Activated CD8-positive, alpha-beta memory T cell treated with anti-CD3 and anti-CD28 coated beads, Interleukin-2, amount 10 ng/mL, durations not matched to agents 7 days and 5 days (primary cell): ENCODE measurements at regions not wholly inside any gene's neighbourhood (a gene's known extent, or its start where the extent isn't known, plus 50 kb on each side); places are given as distances from the start of the nearest gene placed in this dataset.
"Not testable (repeated sequence)": the region's sequence is repeated elsewhere in the genome, so short reads cannot be mapped to it uniquely, and the experiment has no call there.

Experiments used
- ATAC-seq: fragments of 150-1000 bp; cut with Tn5 transposase; one replicate; pipeline ENCODE4 v1.10.0; 2021; ENCODE audit warnings: moderate library complexity
- CTCF ChIA-PET: fragments of 350-600 bp; sonication (Branson Sonifier 250); formaldehyde crosslinking; loops from one replicate; lab custom pipeline; 2021; ENCODE audit warnings: antibody characterized with exemption; lab: Charles Lee
- DNase-seq: peaks from one replicate; pipeline ENCODE4 v3.0.0-alpha.2; 2020
- H3K27ac Mint-ChIP-seq: one replicate; pipeline ENCODE4 v1.8.0; 2021; ENCODE audit warnings: mild to moderate bottlenecking, mixed read lengths
- H3K27me3 Mint-ChIP-seq: one replicate; pipeline ENCODE4 v1.8.0; 2021; ENCODE audit warnings: mixed read lengths
- H3K36me3 Mint-ChIP-seq: one replicate; pipeline ENCODE4 v1.8.0; 2021; ENCODE audit warnings: mild to moderate bottlenecking, mixed read lengths
- H3K4me1 Mint-ChIP-seq: one replicate; pipeline ENCODE4 v1.8.0; 2021; ENCODE audit warnings: mixed read lengths
- H3K4me3 Mint-ChIP-seq: one replicate; pipeline ENCODE4 v1.8.0; 2021; ENCODE audit warnings: mild to moderate bottlenecking, moderate library complexity, mixed read lengths
- H3K9me3 Mint-ChIP-seq: one replicate; pipeline ENCODE4 v1.8.0; 2022; ENCODE audit warnings: low read depth, mixed read lengths

GRCh38 chr11:109668973-109669634 lies 247.1 kb downstream of the C11orf87 start:
- no peak for ATAC-seq
- Mint-ChIP-seq H3K4me1 (no peaks in the 10 kb centered on the region), H3K27ac (no peak overlapping the region), H3K4me3 (no peak overlapping the region), H3K9me3 (peaks cover 8% of the 10 kb centered on the region), H3K36me3 (no peaks in the 10 kb centered on the region), H3K27me3 (no peaks in the 10 kb centered on the region)
- DNase-seq, result no peak
- CTCF ChIA-PET, result no interaction called here

GRCh38 chr11:109677231-109677630 lies 255.2 kb downstream of the C11orf87 start:
- DNase-seq, result no peak
- CTCF ChIA-PET, result no interaction called here

DNA sequence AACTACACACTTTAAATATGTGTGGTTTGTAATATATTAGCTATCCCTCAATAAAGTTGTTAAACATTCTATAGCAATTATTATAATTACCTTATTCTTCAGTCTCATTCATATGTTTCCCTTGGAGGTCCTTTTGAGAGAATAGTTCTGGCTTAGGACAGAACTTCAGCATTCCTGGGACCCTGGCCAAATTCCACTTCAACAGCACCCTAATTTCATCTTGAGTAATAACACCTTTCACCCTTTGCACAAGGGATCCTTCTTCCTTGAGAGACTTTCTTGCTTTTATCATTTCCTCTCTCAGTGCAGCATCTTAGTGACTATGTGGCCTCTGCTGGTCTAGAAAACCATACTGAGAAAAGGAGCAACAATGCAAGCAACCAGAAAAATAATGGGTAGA lies 255.9 kb downstream of the C11orf87 start:
- DNase-seq (no peak), ATAC-seq (no peak)
- CTCF ChIA-PET, result no interaction called here
- Mint-ChIP-seq H3K36me3 (no peaks in the 10 kb centered on the region), H3K9me3 (no peaks in the 10 kb centered on the region), H3K4me1 (no peaks in the 10 kb centered on the region), H3K4me3 (no peak overlapping the region), H3K27ac (no peak overlapping the region), H3K27me3 (no peaks in the 10 kb centered on the region)

More at GRCh38 chr11:109677231-109677630, 255.2 kb downstream of the C11orf87 start:
- Mint-ChIP-seq H3K4me3 (no peak overlapping the region), H3K9me3 (no peaks in the 10 kb centered on the region), H3K36me3 (no peaks in the 10 kb centered on the region), H3K27ac (no peak overlapping the region), H3K27me3 (no peaks in the 10 kb centered on the region), H3K4me1 (no peaks in the 10 kb centered on the region)
- ATAC-seq, result no peak

- Mint-ChIP-seq H3K4me3 (no peak overlapping the region), H3K9me3 (no peaks in the 10 kb centered on the region), H3K4me1 (no peaks in the 10 kb centered on the region), H3K36me3 (no peaks in the 10 kb centered on the region), H3K27ac (no peak overlapping the region), H3K27me3 (no peaks in the 10 kb centered on the region)
- ATAC-seq, result no peak
- CTCF ChIA-PET, result no interaction called here
- DNase-seq, result no peak
Measured at GRCh38 chr11:109680127-109680526, 258.1 kb downstream of the C11orf87 start.

DNA sequence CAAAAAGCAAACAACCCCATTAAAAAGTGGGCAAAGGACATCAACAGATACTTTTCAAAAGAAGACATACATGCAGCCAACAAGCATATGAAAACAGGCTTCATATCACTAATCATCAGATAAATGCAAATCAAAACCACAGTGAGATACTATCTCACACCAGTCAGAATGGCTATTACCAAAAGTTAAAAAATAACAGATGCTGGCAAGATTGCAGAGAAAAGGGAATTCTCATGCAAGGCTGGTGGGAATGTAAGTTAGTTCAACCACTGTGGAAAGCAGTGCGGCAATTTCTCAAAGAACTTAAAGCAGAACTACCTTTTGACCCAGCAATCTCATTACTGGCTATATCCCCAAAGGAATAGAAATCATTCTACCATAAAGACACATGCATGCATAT lies 260.8 kb downstream of the C11orf87 start:
- CTCF ChIA-PET, DNase-seq, ATAC-seq, H3K9me3 Mint-ChIP-seq, H3K27ac Mint-ChIP-seq, H3K4me1 Mint-ChIP-seq, H3K36me3 Mint-ChIP-seq, H3K27me3 Mint-ChIP-seq, H3K4me3 Mint-ChIP-seq: not testable (repeated sequence)

GRCh38 chr11:109695696-109696095 lies 273.7 kb downstream of the C11orf87 start:
- ATAC-seq, result no peak
- peaks cover 9% of the 10 kb centered on the region for H3K9me3 Mint-ChIP-seq
- no peak overlapping the region for H3K4me3 Mint-ChIP-seq
- no peak for DNase-seq
- no peaks in the 10 kb centered on the region for H3K36me3 Mint-ChIP-seq
- no peaks in the 10 kb centered on the region for H3K27me3 Mint-ChIP-seq
- no peak overlapping the region for H3K27ac Mint-ChIP-seq
- CTCF ChIA-PET, result no interaction called here
- no peaks in the 10 kb centered on the region for H3K4me1 Mint-ChIP-seq

DNA sequence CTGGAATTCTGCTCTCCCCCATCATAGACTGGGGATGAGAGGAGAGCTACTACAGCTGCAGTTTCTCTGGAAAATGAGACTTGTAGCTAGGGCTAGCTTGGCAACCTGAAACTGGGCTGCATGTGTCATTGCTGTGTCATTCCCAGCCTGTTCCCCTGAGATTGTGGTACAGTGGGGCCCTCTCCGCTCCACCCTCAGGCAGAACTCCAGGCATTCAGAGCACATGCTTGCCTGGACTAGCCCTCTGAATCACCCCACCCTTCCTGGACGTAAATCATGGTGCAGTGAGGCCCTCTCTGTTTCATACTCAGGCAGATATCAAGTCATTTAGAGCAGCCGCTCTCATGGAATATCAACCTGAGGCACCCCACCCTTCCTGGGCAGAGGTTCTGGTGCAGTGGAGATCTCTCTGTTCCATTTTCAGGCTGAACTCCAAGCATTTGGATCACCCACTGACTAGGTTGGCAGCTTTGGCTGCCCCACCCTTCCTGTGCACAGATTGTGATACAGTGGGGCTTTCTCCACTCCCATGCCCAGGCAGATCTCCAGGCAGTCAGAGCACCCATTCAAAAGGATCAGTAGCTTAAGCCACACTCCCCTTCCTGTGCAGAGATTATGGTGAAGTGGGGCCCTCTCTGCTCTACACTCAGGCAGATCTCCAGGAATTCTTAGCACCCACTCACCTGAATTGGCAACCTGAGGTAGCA lies 274.4 kb downstream of the C11orf87 start:
- Mint-ChIP-seq H3K27me3 (no peaks in the 10 kb centered on the region), H3K4me1 (no peaks in the 10 kb centered on the region), H3K36me3 (no peaks in the 10 kb centered on the region), H3K9me3 (peaks cover 9% of the 10 kb centered on the region), H3K27ac (no peak overlapping the region), H3K4me3 (no peak overlapping the region)
- CTCF ChIA-PET, result interaction anchor here (1.0 to 1.9 kb wide), 2 partner anchors 9 to 42 kb away, joined by 3 to 5 read pairs; no protein-coding TSS in a partner anchor
- DNase-seq (no peak), ATAC-seq (no peak)

DNA sequence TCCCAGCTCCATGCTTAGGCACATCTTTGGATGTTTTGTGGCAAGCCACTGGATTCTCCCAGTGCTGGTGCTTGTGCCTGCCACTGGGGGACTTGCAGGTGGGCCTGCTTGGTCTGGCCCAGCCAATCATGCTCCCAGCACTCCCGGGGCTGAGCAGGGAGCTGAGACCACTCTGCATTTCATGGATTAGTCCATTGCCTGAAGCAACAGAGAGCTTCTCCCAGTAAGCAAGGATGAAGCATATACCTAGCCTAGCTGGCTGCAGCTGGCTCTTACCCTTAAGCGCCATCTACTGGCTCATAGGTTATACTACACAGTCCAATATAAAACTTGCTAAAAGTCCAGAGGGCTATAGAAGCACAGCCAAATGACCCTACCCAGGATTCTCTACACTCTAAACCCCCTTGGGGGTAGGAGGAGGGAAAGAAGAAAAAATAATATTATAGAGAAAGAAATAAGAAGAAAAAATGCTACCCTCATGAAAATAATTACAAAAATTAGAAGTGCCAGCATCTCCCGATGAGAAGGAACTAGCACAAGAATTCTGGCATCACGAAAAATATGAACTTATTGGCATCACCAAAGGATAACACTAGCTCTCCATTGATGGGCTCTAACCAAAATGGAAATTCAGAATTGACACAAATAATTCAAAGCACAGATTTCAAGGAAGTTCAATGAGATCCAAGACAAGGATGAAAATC lies 275.3 kb downstream of the C11orf87 start:
- H3K9me3 Mint-ChIP-seq, result peaks cover 9% of the 10 kb centered on the region
- no peaks in the 10 kb centered on the region for H3K4me1 Mint-ChIP-seq
- ATAC-seq (peak; percentile 55), DNase-seq (no peak)
- H3K36me3 Mint-ChIP-seq, result no peaks in the 10 kb centered on the region
- H3K27me3 Mint-ChIP-seq, result no peaks in the 10 kb centered on the region
- CTCF ChIA-PET, result interaction anchor here (0.9 to 1.9 kb wide), 4 partner anchors 10 to 999 kb away, joined by 3 to 5 read pairs (median 3); no protein-coding TSS in a partner anchor
- H3K4me3 Mint-ChIP-seq, result no peak overlapping the region
- no peak overlapping the region for H3K27ac Mint-ChIP-seq

DNA sequence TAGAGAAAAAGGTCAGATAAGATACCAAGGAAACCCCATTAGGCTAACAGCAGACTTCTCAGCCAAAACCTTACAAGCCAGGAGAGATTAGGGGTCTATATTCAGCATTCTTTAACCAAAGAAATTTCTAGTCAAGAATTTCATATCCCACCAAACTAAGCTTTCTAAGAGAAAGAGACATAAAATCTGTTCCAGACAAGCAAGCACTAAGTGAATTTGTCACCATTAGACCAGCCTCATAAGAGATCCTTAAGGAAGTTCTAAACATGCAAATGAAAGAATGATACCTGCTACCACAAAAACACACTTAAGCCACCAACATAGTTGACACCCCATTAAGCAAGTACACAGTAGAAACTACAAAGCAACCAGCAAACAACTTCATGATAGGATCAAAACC lies 276.2 kb downstream of the C11orf87 start:
- CTCF ChIA-PET, result interaction anchor here (1.9 kb wide), 1 partner anchor 11 kb away, joined by 5 read pairs; no protein-coding TSS in a partner anchor

GRCh38 chr11:109704432-109704831 lies 282.4 kb downstream of the C11orf87 start:
- Mint-ChIP-seq H3K36me3 (no peaks in the 10 kb centered on the region), H3K27ac (no peak overlapping the region), H3K9me3 (no peaks in the 10 kb centered on the region), H3K4me1 (no peaks in the 10 kb centered on the region), H3K4me3 (no peak overlapping the region), H3K27me3 (no peaks in the 10 kb centered on the region)
- ATAC-seq, result no peak
- CTCF ChIA-PET, result no interaction called here
- DNase-seq, result no peak

More for the DNA sequence above, 276.2 kb downstream of the C11orf87 start:
- Mint-ChIP-seq H3K27ac (no peak overlapping the region), H3K36me3 (no peaks in the 10 kb centered on the region), H3K4me3 (no peak overlapping the region), H3K9me3 (peaks cover 7% of the 10 kb centered on the region), H3K27me3 (no peaks in the 10 kb centered on the region), H3K4me1 (no peaks in the 10 kb centered on the region)
- no peak for ATAC-seq
- DNase-seq, result no peak

DNA sequence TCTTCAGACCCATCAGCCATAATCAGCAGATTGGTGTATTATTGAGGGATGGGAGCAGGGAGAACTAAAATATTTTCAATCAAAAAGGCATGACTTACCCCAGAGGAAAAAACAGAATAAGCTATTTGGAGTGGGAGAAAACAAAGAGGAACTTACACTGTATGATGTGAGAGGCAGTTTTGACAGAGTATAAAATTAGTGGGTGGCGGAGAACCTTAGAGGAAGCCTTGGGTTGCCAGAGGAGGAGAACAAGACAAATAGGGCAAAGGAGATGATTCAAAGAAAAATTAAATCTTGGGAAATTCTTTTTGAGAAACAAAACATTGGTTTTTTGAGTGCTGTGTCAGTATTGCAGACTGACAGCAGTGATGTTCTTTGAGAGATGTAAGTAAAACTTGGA lies 285.0 kb downstream of the C11orf87 start:
- Mint-ChIP-seq H3K36me3 (no peaks in the 10 kb centered on the region), H3K27me3 (no peaks in the 10 kb centered on the region), H3K4me1 (no peaks in the 10 kb centered on the region), H3K9me3 (no peaks in the 10 kb centered on the region), H3K4me3 (no peak overlapping the region), H3K27ac (no peak overlapping the region)
- CTCF ChIA-PET, result no interaction called here
- DNase-seq, result no peak
- ATAC-seq, result no peak

GRCh38 chr11:109707411-109707810 lies 285.4 kb downstream of the C11orf87 start:
- Mint-ChIP-seq H3K4me3 (no peak overlapping the region), H3K36me3 (no peaks in the 10 kb centered on the region), H3K27ac (no peak overlapping the region), H3K9me3 (no peaks in the 10 kb centered on the region), H3K4me1 (no peaks in the 10 kb centered on the region), H3K27me3 (no peaks in the 10 kb centered on the region)
- no peak for ATAC-seq
- CTCF ChIA-PET, result no interaction called here
- no peak for DNase-seq

DNA sequence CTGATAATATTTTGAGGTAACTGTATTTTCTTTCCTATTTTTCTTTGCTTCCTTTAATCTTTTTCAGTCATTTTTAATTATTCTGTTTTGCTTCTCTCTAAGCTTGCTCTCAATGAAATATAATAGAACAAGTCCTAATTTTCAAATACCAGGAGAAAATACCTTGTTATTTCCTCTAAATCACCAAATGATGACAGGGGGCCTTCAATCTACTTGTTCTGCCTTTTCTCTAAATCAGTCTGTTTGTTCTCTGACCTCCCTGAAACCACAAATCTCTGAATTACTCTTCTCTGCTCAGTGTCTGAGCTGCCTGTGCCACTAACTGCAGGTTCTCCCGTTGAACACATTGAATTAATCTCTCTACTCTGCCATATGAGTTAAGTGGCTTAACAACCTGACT lies 286.2 kb downstream of the C11orf87 start:
- H3K27me3 Mint-ChIP-seq, result no peaks in the 10 kb centered on the region
- H3K4me3 Mint-ChIP-seq, result no peak overlapping the region
- no peak for DNase-seq
- CTCF ChIA-PET, result no interaction called here
- ATAC-seq, result no peak
- H3K27ac Mint-ChIP-seq, result no peak overlapping the region
- H3K36me3 Mint-ChIP-seq, result no peaks in the 10 kb centered on the region
- H3K9me3 Mint-ChIP-seq, result no peaks in the 10 kb centered on the region
- no peaks in the 10 kb centered on the region for H3K4me1 Mint-ChIP-seq
